H9 (cell line): ENCODE measurements at regions not wholly inside any gene's neighbourhood (a gene's known extent, or its start where the extent isn't known, plus 50 kb on each side); places are given as distances from the start of the nearest gene placed in this dataset.

ENCODE experiments used
- DNase-seq: peaks from one replicate; pipeline ENCODE4 v3.0.0-alpha.2; 2017
- H2AFZ ChIP-seq: one replicate; pipeline ENCODE4 v1.6.1; 2013; ENCODE audit warnings: mild to moderate bottlenecking, low read length, control low read depth, moderate library complexity
- H2AK5ac ChIP-seq: 2 replicates; pipeline ENCODE4 v1.6.1; 2013; ENCODE audit warnings: low read length, control low read depth, mixed read lengths; ENCODE audit not compliant: insufficient read length
- H2BK120ac ChIP-seq: one replicate; pipeline ENCODE4 v1.6.1; 2013; ENCODE audit warnings: low read depth, mild to moderate bottlenecking, low read length, control low read depth, inconsistent platforms; ENCODE audit not compliant: poor library complexity, severe bottlenecking
- H2BK12ac ChIP-seq: 2 replicates; pipeline ENCODE4 v1.6.1; 2013; ENCODE audit warnings: low read length, control low read depth, mixed read lengths, low read depth; ENCODE audit not compliant: insufficient read length
- H2BK15ac ChIP-seq: 2 replicates; pipeline ENCODE4 v1.6.1; 2013; ENCODE audit warnings: low read depth, low read length, control low read depth
- H2BK20ac ChIP-seq: one replicate; pipeline ENCODE4 v1.6.1; 2013; ENCODE audit warnings: low read depth, mild to moderate bottlenecking, low read length, control low read depth, inconsistent platforms; ENCODE audit not compliant: poor library complexity, severe bottlenecking
- H2BK5ac ChIP-seq: 2 replicates; pipeline ENCODE4 v1.6.1; 2013; ENCODE audit warnings: low read length, control low read depth, mixed read lengths; ENCODE audit not compliant: insufficient read length
- H3K14ac ChIP-seq: 2 replicates; pipeline ENCODE4 v1.6.1; 2013; ENCODE audit warnings: low read length, control low read depth; ENCODE audit not compliant: insufficient read depth
- H3K18ac ChIP-seq: 2 replicates; pipeline ENCODE4 v1.6.1; 2013; ENCODE audit warnings: low read depth, mild to moderate bottlenecking, mixed read lengths, low read length, control low read depth; ENCODE audit not compliant: insufficient read length
- H3K23ac ChIP-seq: 2 replicates; pipeline ENCODE4 v1.6.1; 2013; ENCODE audit warnings: low read length, control low read depth, mixed read lengths, low read depth; ENCODE audit not compliant: insufficient read length
- H3K23me2 ChIP-seq: 2 replicates; pipeline ENCODE4 v1.6.1; 2013; ENCODE audit warnings: low read depth, mild to moderate bottlenecking, mixed read lengths, low read length, control low read depth; ENCODE audit not compliant: insufficient read length, poor library complexity, severe bottlenecking
- H3K27ac ChIP-seq: 2 replicates; pipeline ENCODE4 v1.5.1; 2013; ENCODE audit warnings: low read length, control low read depth, mixed read lengths, low read depth; ENCODE audit not compliant: insufficient read length
- H3K27me3 ChIP-seq: 2 replicates; pipeline ENCODE4 v1.6.1; 2013; ENCODE audit warnings: low read length, control low read depth, inconsistent platforms; ENCODE audit not compliant: insufficient read depth
- H3K4ac ChIP-seq: 2 replicates; pipeline ENCODE4 v1.6.1; 2013; ENCODE audit warnings: low read depth, mild to moderate bottlenecking, control low read depth, inconsistent platforms, low read length, moderate library complexity
- H3K4me1 ChIP-seq: 2 replicates; pipeline ENCODE4 v1.6.1; 2013; ENCODE audit warnings: low read length, control low read depth, inconsistent platforms; ENCODE audit not compliant: insufficient read depth
- H3K4me2 ChIP-seq: 2 replicates; pipeline ENCODE4 v1.6.1; 2013; ENCODE audit warnings: low read length, control low read depth, mixed read lengths; ENCODE audit not compliant: insufficient read length, insufficient read depth
- H3K56ac ChIP-seq: 2 replicates; pipeline ENCODE4 v1.6.1; 2013; ENCODE audit warnings: low read depth, mild to moderate bottlenecking, mixed read lengths, low read length, control low read depth; ENCODE audit not compliant: insufficient read length
- H3K79me1 ChIP-seq: 2 replicates; pipeline ENCODE4 v1.6.1; 2013; ENCODE audit warnings: low read depth, mild to moderate bottlenecking, moderate library complexity, low read length, control low read depth, inconsistent platforms; ENCODE audit not compliant: insufficient read depth, poor library complexity, severe bottlenecking
- H3K79me2 ChIP-seq: 2 replicates; pipeline ENCODE4 v1.6.1; 2013; ENCODE audit warnings: low read length, control low read depth, inconsistent platforms; ENCODE audit not compliant: insufficient read depth
- H3K9ac ChIP-seq: 2 replicates; pipeline ENCODE4 v1.6.1; 2013; ENCODE audit warnings: low read length, control low read depth, mixed read lengths; ENCODE audit not compliant: insufficient read length; ENCODE audit errors: extremely low read depth
- H3K9me3 ChIP-seq: one replicate; pipeline ENCODE4 v1.6.1; 2013; ENCODE audit warnings: low read depth, low read length, inconsistent platforms; ENCODE audit not compliant: control insufficient read depth
- H3T11ph ChIP-seq: one replicate; pipeline ENCODE4 v1.6.1; 2013; ENCODE audit warnings: mild to moderate bottlenecking, low read length, control low read depth, inconsistent platforms
- H4K20me1 ChIP-seq: one replicate; pipeline ENCODE4 v1.6.1; 2013; ENCODE audit not compliant: control insufficient read depth, insufficient read length, insufficient read depth
- H4K5ac ChIP-seq: 2 replicates; pipeline ENCODE4 v1.6.1; 2013; ENCODE audit warnings: low read depth, mild to moderate bottlenecking, mixed read lengths, low read length, control low read depth; ENCODE audit not compliant: insufficient read length
- H4K8ac ChIP-seq: replicated peaks from 2 replicates; pipeline ENCODE4 v1.6.1; 2013; ENCODE audit warnings: low read length, control low read depth, mixed read lengths, low read depth; ENCODE audit not compliant: insufficient read length
- H4K91ac ChIP-seq: 2 replicates; pipeline ENCODE4 v1.6.1; 2013; ENCODE audit warnings: low read depth, mild to moderate bottlenecking, moderate library complexity, mixed read lengths, low read length, control low read depth; ENCODE audit not compliant: insufficient read length
- H3K27ac Mint-ChIP-seq, 3 experiments: 2 replicates in 2 of 3; 3 replicates in 1 of 3; pipeline ENCODE4 v1.8.0; 2020 to 2021; ENCODE audit warnings: mixed read lengths in 3 of 3, mild to moderate bottlenecking in 1 of 3, moderate library complexity in 1 of 3
- H3K27me3 Mint-ChIP-seq: 2 replicates; pipeline ENCODE4 v1.8.0; 2021; ENCODE audit warnings: low read depth, mild to moderate bottlenecking, moderate library complexity, mixed read lengths
- H3K36me3 Mint-ChIP-seq, 3 experiments: 2 replicates in 2 of 3; 3 replicates in 1 of 3; pipeline ENCODE4 v1.8.0; 2020 to 2021; ENCODE audit warnings: low read depth in 3 of 3, mixed read lengths in 3 of 3; ENCODE audit not compliant: insufficient read depth in 1 of 3
- H3K4me1 Mint-ChIP-seq, 2 experiments: 2 replicates each; pipeline ENCODE4 v1.8.0; 2020; ENCODE audit warnings: mixed read lengths in 2 of 2
- H3K4me3 Mint-ChIP-seq, 2 experiments: 2 replicates in 1 of 2; 3 replicates in 1 of 2; pipeline ENCODE4 v1.8.0; 2020 to 2021; ENCODE audit warnings: mild to moderate bottlenecking in 2 of 2, mixed read lengths in 2 of 2, moderate library complexity in 1 of 2
- H3K9me3 Mint-ChIP-seq, 2 experiments: 2 replicates in 1 of 2; 3 replicates in 1 of 2; pipeline ENCODE4 v1.8.0; 2020; ENCODE audit warnings: mild to moderate bottlenecking in 2 of 2, mixed read lengths in 2 of 2, moderate library complexity in 1 of 2
- CTCF ChIP-seq: fragments of 200-600 bp; sonication (generic); conservative IDR thresholded peaks from 3 replicates; pipeline ENCODE4 v1.8.0; 2021; ENCODE audit warnings: antibody characterized with exemption, mild to moderate bottlenecking
- WGBS: extraction: QIAGEN DNeasy Blood & Tissue Kit; methylation state at CpG from one replicate; pipeline ENCODE4 v1.1.7; 2013; ENCODE audit warnings: missing lambda C conversion rate, low lambda C conversion rate, mixed read lengths; ENCODE audit not compliant: insufficient read length; ENCODE audit errors: extremely low coverage; 5-methylcytosine and 5-hydroxymethylcytosine counted together

GRCh38 chr7:138267934-138268333, 191.7 kb downstream of the AKR1D1 start:
- TF ChIP-seq CTCF = no peak

More at GRCh38 chr7:138267934-138268333, 191.7 kb downstream of the AKR1D1 start:
- no peak overlapping the region for H4K8ac ChIP-seq
- peaks cover under 1 to 2% of the 10 kb centered on the region in 2 experiments; a peak in 3 of 4 replicates for H3K4me1 Mint-ChIP-seq
- no peak overlapping the region for H4K91ac ChIP-seq
- no peaks in the 10 kb centered on the region for H3K27me3 ChIP-seq
- no peak overlapping the region for H3K9ac ChIP-seq
- no peak overlapping the region for H3T11ph ChIP-seq
- H3K56ac ChIP-seq = no peak overlapping the region
- no peak overlapping the region for H3K23ac ChIP-seq
- no peaks in the 10 kb centered on the region for H3K79me2 ChIP-seq
- H2BK12ac ChIP-seq = no peak overlapping the region
- H3K27me3 Mint-ChIP-seq = no peaks in the 10 kb centered on the region
- H3K36me3 Mint-ChIP-seq = peaks cover 0 to 4% (median 2%) of the 10 kb centered on the region in 3 experiments; a peak in 1 of 7 replicates
- no peaks in the 10 kb centered on the region for H3K4me1 ChIP-seq
- no peak overlapping the region for H2BK20ac ChIP-seq
- H2AK5ac ChIP-seq = no peak overlapping the region
- no peak overlapping the region; a peak in 1 of 5 replicates for H3K4me3 Mint-ChIP-seq
- peak overlapping the region in 1 of 3 experiments; percentile 59; a peak in 1 of 7 replicates for H3K27ac Mint-ChIP-seq
- no peak overlapping the region for H3K4me2 ChIP-seq
- no peak overlapping the region for H2AFZ ChIP-seq
- H2BK120ac ChIP-seq = no peak overlapping the region
- no CpG with 5 or more reads among the region's 6 CpGs for WGBS
- no peaks in the 10 kb centered on the region for H3K23me2 ChIP-seq
- no peak overlapping the region for H2BK5ac ChIP-seq
- peak; percentile 29 for DNase-seq
- no peak overlapping the region for H4K5ac ChIP-seq
- H3K79me1 ChIP-seq = no peaks in the 10 kb centered on the region
- H4K20me1 ChIP-seq = no peaks in the 10 kb centered on the region
- H3K18ac ChIP-seq = no peak overlapping the region
- H2BK15ac ChIP-seq = no peak overlapping the region
- no peak overlapping the region; the same call in 1 of the 2 replicates for H3K14ac ChIP-seq
- H3K27ac ChIP-seq = no peak overlapping the region
- no peaks in the 10 kb centered on the region for H3K9me3 ChIP-seq
- no peak overlapping the region; the same call in 1 of the 2 replicates for H3K4ac ChIP-seq
- H3K9me3 Mint-ChIP-seq = peaks cover 0 to 3% of the 10 kb centered on the region in 2 experiments; a peak in 3 of 5 replicates
